ENCODE measurements at regions not wholly inside any gene's neighbourhood (a gene's known extent, or its start where the extent isn't known, plus 50 kb on each side); places are given as distances from the start of the nearest gene placed in this dataset.

DNA sequence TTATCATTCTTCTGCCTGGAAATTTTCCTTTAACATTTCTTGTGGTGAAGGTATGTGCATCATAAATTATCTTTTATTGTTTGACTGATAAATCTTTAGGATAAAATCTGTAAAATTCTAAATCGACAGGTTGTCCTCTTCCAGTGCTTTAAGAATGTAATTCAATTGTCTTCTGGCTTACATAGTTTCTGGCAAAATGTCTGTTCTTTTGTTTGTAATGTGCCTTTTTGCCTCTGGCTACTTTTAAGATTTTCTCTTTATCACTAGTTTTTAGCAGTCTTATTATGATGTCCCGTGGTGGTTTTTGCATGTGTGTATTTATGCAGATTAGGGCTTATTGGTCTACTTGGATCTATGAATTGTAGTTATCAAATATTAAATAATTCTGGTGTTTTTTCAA, 203.6 kb upstream of the COPS8 start:
- no peak overlapping the region for H3K56ac ChIP-seq (replicated peaks; ENCODE audit: insufficient read length, low read depth, low read length)
- POLR2A ChIA-PET (ENCODE audit: partially characterized antibody): no interaction called here
- no peak for FAIRE-seq
- no peak overlapping the region for H4K5ac ChIP-seq (ENCODE audit: insufficient read length, low read depth, low read length)
- no peak overlapping the region for H4K91ac ChIP-seq (replicated peaks; ENCODE audit: insufficient read length, low read length)
- no peaks in the 10 kb centered on the region for H3K79me2 ChIP-seq (ENCODE audit: control insufficient read depth in 1 of 2, insufficient read depth in 2 of 2, low read length in 2 of 2)
- no peaks in the 10 kb centered on the region for H3K79me1 ChIP-seq (ENCODE audit: low read depth, low read length)
- no peak overlapping the region for H3K18ac ChIP-seq (ENCODE audit: extremely low read depth, low read length)
- no peak overlapping the region for H3K27ac ChIP-seq (ENCODE audit: low read depth, low read length)
- no peak overlapping the region for H2BK5ac ChIP-seq (ENCODE audit: low read depth, low read length)
- H2BK12ac ChIP-seq (ENCODE audit: low read depth, low read length): no peak overlapping the region
- H3K4ac ChIP-seq (replicated peaks; ENCODE audit: insufficient read length, low read depth, low read length): no peak overlapping the region
- H2BK20ac ChIP-seq (ENCODE audit: low read length): no peak overlapping the region
- H3K36me3 ChIP-seq (ENCODE audit: control insufficient read depth in 2 of 4, insufficient read depth in 4 of 4, low read length in 3 of 4): no peaks in the 10 kb centered on the region
- DNase-seq (ENCODE audit: low read depth in 1 of 2, low spot score in 2 of 2): no peak
- no peak overlapping the region for H2BK15ac ChIP-seq (ENCODE audit: low read length)
- no peak overlapping the region for H3K9ac ChIP-seq (replicated peaks in 1 of 4; ENCODE audit: extremely low read depth in 1 of 4, low read depth in 3 of 4, low read length in 3 of 4)
- H3K4me1 ChIP-seq (replicated peaks in 1 of 4; ENCODE audit: control insufficient read depth in 3 of 4, insufficient read depth in 4 of 4, low read length in 3 of 4): no peaks in the 10 kb centered on the region
- H2BK120ac ChIP-seq (replicated peaks; ENCODE audit: low read depth, low read length): no peak overlapping the region
- H4K8ac ChIP-seq (ENCODE audit: extremely low read depth, insufficient read depth, low read length): no peak overlapping the region
- H2AFZ ChIP-seq (ENCODE audit: low read length): no peak overlapping the region
- H3K27me3 ChIP-seq (replicated peaks in 1 of 4; ENCODE audit: control insufficient read depth in 3 of 4, extremely low read depth in 1 of 4, insufficient read depth in 3 of 4, low read length in 3 of 4): no peaks in the 10 kb centered on the region
- no peaks in the 10 kb centered on the region for H3K23me2 ChIP-seq (ENCODE audit: low read depth, low read length)
- H3K4me3 ChIP-seq (ENCODE audit: extremely low read depth in 1 of 4, insufficient read depth in 2 of 4, low read depth in 3 of 4, low read length in 4 of 4): no peak overlapping the region
- H3K23ac ChIP-seq (ENCODE audit: insufficient read length): no peak overlapping the region
- CTCF ChIA-PET (ENCODE audit: partially characterized antibody): interaction anchor here (0.8 kb wide), 1 partner anchor 11 kb away, joined by 3 read pairs; no protein-coding TSS in a partner anchor
- no peak overlapping the region for H2AK5ac ChIP-seq (ENCODE audit: low read depth, low read length)
- 94% methylated on average over 2 of the region's 2 CpGs; no CpG with 5 or more reads in 1 of the 2 experiments for WGBS, 2 experiments (ENCODE audit: extremely low coverage in 1 of 2, insufficient coverage in 1 of 2, insufficient read length in 1 of 2, insufficient replicate concordance in 2 of 2, low coverage in 1 of 2, low lambda C conversion rate in 2 of 2, missing lambda C conversion rate in 1 of 2)
- H3K14ac ChIP-seq (ENCODE audit: insufficient read length): no peak overlapping the region
- H3K4me2 ChIP-seq (ENCODE audit: insufficient read depth in 1 of 2, low read depth in 2 of 2, low read length in 2 of 2): no peak overlapping the region
- TF ChIP-seq SP1 (IDR thresholded peaks at IDR 0.05; ENCODE audit: low read depth, low read length): no peak
- TF ChIP-seq ZNF274 (IDR thresholded peaks at IDR 0.05; ENCODE audit: borderline replicate concordance, extremely low read depth, low read length): no peak
- TF ChIP-seq BRCA1 (IDR thresholded peaks at IDR 0.05; ENCODE audit: low read depth, low read length): no peak
- no peak for TF ChIP-seq KDM4A (IDR thresholded peaks at IDR 0.05; ENCODE audit: low read depth, low read length, severe bottlenecking)
- no peak for TF ChIP-seq CREB1 (IDR thresholded peaks at IDR 0.05)
- TF ChIP-seq, protein P1, sequence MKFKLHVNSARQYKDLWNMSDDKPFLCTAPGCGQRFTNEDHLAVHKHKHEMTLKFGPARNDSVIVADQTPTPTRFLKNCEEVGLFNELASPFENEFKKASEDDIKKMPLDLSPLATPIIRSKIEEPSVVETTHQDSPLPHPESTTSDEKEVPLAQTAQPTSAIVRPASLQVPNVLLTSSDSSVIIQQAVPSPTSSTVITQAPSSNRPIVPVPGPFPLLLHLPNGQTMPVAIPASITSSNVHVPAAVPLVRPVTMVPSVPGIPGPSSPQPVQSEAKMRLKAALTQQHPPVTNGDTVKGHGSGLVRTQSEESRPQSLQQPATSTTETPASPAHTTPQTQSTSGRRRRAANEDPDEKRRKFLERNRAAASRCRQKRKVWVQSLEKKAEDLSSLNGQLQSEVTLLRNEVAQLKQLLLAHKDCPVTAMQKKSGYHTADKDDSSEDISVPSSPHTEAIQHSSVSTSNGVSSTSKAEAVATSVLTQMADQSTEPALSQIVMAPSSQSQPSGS (IDR thresholded peaks at IDR 0.05; ENCODE audit: low read length): no peak
- no peak for TF ChIP-seq GTF2F1 (IDR thresholded peaks at IDR 0.05; ENCODE audit: borderline replicate concordance, low read depth, low read length)
- TF ChIP-seq JUND (IDR thresholded peaks at IDR 0.05; ENCODE audit: low read length): no peak
- no peak for TF ChIP-seq TAF7 (optimal IDR thresholded peaks at IDR 0.05; ENCODE audit: borderline replicate concordance, low read depth, low read length)
- no peaks in the 10 kb centered on the region for H3K9me3 ChIP-seq (ENCODE audit: insufficient read depth in 2 of 2, low read depth in 1 of 2, low read length in 1 of 2)
- H4K20me1 ChIP-seq (replicated peaks in 1 of 2; ENCODE audit: control insufficient read depth in 1 of 2, insufficient read depth in 2 of 2, low read length in 2 of 2): no peaks in the 10 kb centered on the region

Measured in H1 (cell line).